Suprapubic skin (tissue), 4 donors: ENCODE measurements at regions not wholly inside any gene's neighbourhood (a gene's known extent, or its start where the extent isn't known, plus 50 kb on each side); places are given as distances from the start of the nearest gene placed in this dataset.

ENCODE experiments used
- POLR2A ChIP-seq, 2 donors: fragments of 450-650 bp; IDR thresholded peaks; one replicate each; pipeline ENCODE4 v1.6.1; 2017; ENCODE audit warnings: antibody characterized with exemption in 2 of 2, mild to moderate bottlenecking in 2 of 2, moderate library complexity in 2 of 2
- POLR2AphosphoS5 ChIP-seq, 3 donors: sonication (generic); formaldehyde crosslinking; IDR thresholded peaks; one replicate each; pipeline ENCODE4 v1.6.1; 2017; ENCODE audit warnings: antibody characterized with exemption in 3 of 3
- TF ChIP-seq, protein P1 (sequence below), 2 donors: fragments of 200-600 bp in 1 of 2; fragments of 450-650 bp in 1 of 2; sonication (generic) in 1 of 2; IDR thresholded peaks; one replicate each; pipeline ENCODE4 v1.5.1; 2016 to 2019; ENCODE audit warnings: antibody characterized with exemption in 2 of 2, mild to moderate bottlenecking in 1 of 2, moderate library complexity in 1 of 2

DNA sequence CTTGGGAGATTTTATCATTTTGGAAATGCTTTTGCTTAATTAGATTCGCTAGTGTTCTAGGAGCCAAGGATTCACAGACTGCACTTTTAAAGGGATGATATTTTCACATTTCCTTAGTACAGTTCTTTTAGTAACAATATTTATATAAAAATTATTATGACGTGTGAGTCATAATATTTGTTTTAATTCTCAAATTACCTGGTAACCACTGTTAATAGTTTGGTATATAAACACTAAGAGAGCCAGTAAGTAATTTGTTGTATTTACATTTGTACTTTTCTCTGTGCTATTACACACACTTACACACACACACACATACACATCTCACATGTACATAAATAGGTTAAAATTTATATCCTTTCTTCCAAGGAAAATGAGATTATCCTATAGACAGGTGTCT, 58.8 kb upstream of the RAD23B start:
- TF ChIP-seq, protein P1, sequence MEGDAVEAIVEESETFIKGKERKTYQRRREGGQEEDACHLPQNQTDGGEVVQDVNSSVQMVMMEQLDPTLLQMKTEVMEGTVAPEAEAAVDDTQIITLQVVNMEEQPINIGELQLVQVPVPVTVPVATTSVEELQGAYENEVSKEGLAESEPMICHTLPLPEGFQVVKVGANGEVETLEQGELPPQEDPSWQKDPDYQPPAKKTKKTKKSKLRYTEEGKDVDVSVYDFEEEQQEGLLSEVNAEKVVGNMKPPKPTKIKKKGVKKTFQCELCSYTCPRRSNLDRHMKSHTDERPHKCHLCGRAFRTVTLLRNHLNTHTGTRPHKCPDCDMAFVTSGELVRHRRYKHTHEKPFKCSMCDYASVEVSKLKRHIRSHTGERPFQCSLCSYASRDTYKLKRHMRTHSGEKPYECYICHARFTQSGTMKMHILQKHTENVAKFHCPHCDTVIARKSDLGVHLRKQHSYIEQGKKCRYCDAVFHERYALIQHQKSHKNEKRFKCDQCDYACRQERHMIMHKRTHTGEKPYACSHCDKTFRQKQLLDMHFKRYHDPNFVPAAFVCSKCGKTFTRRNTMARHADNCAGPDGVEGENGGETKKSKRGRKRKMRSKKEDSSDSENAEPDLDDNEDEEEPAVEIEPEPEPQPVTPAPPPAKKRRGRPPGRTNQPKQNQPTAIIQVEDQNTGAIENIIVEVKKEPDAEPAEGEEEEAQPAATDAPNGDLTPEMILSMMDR (IDR thresholded peaks at IDR 0.05), result no peak
- TF ChIP-seq POLR2AphosphoS5 (IDR thresholded peaks at IDR 0.05) (no peak), POLR2A (IDR thresholded peaks at IDR 0.05) (no peak)
